CD4-positive, CD25-positive, alpha-beta regulatory T cell (primary cell): ENCODE measurements at regions not wholly inside any gene's neighbourhood (a gene's known extent, or its start where the extent isn't known, plus 50 kb on each side); places are given as distances from the start of the nearest gene placed in this dataset.

Experiments
- ATAC-seq, 2 donors: fragments of 150-1000 bp; cut with Tn5 transposase; one replicate each; pipeline ENCODE4 v1.10.0; 2021; ENCODE audit warnings: low read depth in 2 of 2, moderate number of reproducible peaks in 2 of 2, moderate library complexity in 1 of 2
- DNase-seq, 3 donors: peaks; one replicate each; pipeline versions ENCODE4 v3.0.0 to v3.0.0-alpha.2; 2012 to 2022; ENCODE audit warnings: mixed read lengths in 1 of 3
- H3K27ac ChIP-seq: one replicate; pipeline ENCODE4 v1.7.0; 2013; ENCODE audit warnings: mild to moderate bottlenecking, low read length; ENCODE audit not compliant: insufficient read depth, poor library complexity, severe bottlenecking
- H3K27me3 ChIP-seq: one replicate; pipeline ENCODE4 v1.7.0; 2013; ENCODE audit warnings: low read length; ENCODE audit not compliant: control insufficient read depth, insufficient read depth
- H3K36me3 ChIP-seq: one replicate; pipeline ENCODE4 v1.7.0; 2013; ENCODE audit warnings: mild to moderate bottlenecking, low read length, moderate library complexity; ENCODE audit not compliant: control insufficient read depth, insufficient read depth
- H3K4me1 ChIP-seq: 2 replicates; pipeline ENCODE4 v1.7.0; 2013; ENCODE audit warnings: mild to moderate bottlenecking, low read length; ENCODE audit not compliant: insufficient read depth, control insufficient read depth, poor library complexity, severe bottlenecking
- H3K4me3 ChIP-seq: one replicate; pipeline ENCODE4 v1.7.0; 2013; ENCODE audit warnings: low read depth, mild to moderate bottlenecking, low read length, moderate library complexity
- H3K9me3 ChIP-seq, 2 experiments: 1 replicate in 1 of 2; 2 replicates in 1 of 2; pipeline ENCODE4 v1.7.0; 2013; ENCODE audit warnings: low read length in 2 of 2, mild to moderate bottlenecking in 1 of 2, moderate library complexity in 1 of 2; ENCODE audit not compliant: control insufficient read depth in 2 of 2
- H3K27ac Mint-ChIP-seq, 3 donors: one replicate each; pipeline ENCODE4 v1.8.0; 2020 to 2022; ENCODE audit warnings: mild to moderate bottlenecking in 3 of 3, mixed read lengths in 3 of 3, moderate library complexity in 2 of 3
- H3K27me3 Mint-ChIP-seq: one replicate; pipeline ENCODE4 v1.8.0; 2022; ENCODE audit warnings: mild to moderate bottlenecking, mixed read lengths
- H3K36me3 Mint-ChIP-seq: one replicate; pipeline ENCODE4 v1.8.0; 2020; ENCODE audit warnings: mixed read lengths
- H3K4me1 Mint-ChIP-seq, 4 donors: one replicate each; pipeline ENCODE4 v1.8.0; 2020 to 2022; ENCODE audit warnings: mixed read lengths in 4 of 4, mild to moderate bottlenecking in 1 of 4
- H3K4me3 Mint-ChIP-seq, 4 donors: one replicate each; pipeline ENCODE4 v1.8.0; 2020 to 2022; ENCODE audit warnings: mild to moderate bottlenecking in 4 of 4, mixed read lengths in 4 of 4, moderate library complexity in 3 of 4
- H3K9me3 Mint-ChIP-seq, 7 donors: one replicate each; pipeline ENCODE4 v1.8.0; 2020 to 2022; ENCODE audit warnings: mixed read lengths in 7 of 7, mild to moderate bottlenecking in 3 of 7, moderate library complexity in 2 of 7

DNA sequence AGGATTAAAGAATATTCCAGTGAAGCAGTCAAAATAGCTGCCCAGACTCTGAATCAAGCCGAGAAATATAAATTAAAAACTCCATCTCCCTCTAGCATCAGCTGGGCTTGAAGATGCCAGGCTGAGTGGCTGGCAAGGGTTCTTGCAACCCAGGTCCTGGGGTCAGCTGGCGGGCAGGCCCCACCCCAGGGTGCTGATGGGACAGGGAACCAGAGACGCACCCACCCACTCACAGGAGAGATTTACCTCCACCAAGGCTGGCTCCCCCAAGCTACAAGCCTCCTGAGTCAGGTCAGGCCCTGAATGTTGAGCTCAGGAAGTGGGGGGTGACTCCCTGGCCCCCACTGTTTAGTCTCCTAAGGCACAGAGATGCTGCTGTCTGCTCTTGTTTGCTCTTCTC is 83.9 kb upstream of the HSPA9 start:
- ATAC-seq (no peak), DNase-seq (no peak)
- peaks cover 6 to 41% (median 21%) of the 10 kb centered on the region in 4 donors for H3K4me1 Mint-ChIP-seq
- no peaks in the 10 kb centered on the region for H3K36me3 Mint-ChIP-seq
- H3K4me3 Mint-ChIP-seq: no peak overlapping the region
- peaks cover 0 to 4% (median 0%) of the 10 kb centered on the region in 7 donors for H3K9me3 Mint-ChIP-seq
- Histone ChIP-seq H3K4me3 (no peak overlapping the region), H3K9me3 (no peaks in the 10 kb centered on the region), H3K36me3 (no peaks in the 10 kb centered on the region), H3K27me3 (peaks cover 38% of the 10 kb centered on the region), H3K27ac (no peak overlapping the region), H3K4me1 (peaks cover 24% of the 10 kb centered on the region)
- H3K27me3 Mint-ChIP-seq: peaks cover 86% of the 10 kb centered on the region
- H3K27ac Mint-ChIP-seq: no peak overlapping the region

DNA sequence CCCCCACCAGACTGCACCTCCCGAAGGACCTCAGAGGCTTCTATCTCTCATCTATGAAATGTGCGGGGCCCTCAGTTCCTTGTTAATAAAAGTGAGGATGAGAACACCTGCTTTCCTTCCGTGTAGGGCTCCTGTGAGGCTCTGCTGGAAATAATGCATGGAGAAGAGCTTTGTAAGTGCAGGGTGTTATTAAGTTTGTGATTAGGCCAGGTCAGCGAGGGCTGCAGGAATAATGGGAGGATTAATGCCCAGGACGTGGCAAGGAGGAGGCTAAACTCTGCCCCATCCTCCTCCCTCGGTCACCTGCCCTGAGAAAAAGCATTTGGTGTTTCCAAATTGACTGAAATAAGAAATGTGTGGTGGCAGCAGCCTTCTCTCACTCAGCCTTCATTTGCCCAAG is 83.5 kb upstream of the HSPA9 start:
- DNase-seq (no peak), ATAC-seq (no peak)
- Histone ChIP-seq H3K4me3 (no peak overlapping the region), H3K4me1 (peaks cover 27% of the 10 kb centered on the region), H3K9me3 (no peaks in the 10 kb centered on the region), H3K27ac (no peak overlapping the region), H3K27me3 (peaks cover 37% of the 10 kb centered on the region), H3K36me3 (no peaks in the 10 kb centered on the region)
- no peaks in the 10 kb centered on the region for H3K36me3 Mint-ChIP-seq
- H3K27me3 Mint-ChIP-seq: peaks cover 86% of the 10 kb centered on the region
- H3K4me1 Mint-ChIP-seq: peaks cover 6 to 43% (median 25%) of the 10 kb centered on the region in 4 donors
- no peak overlapping the region for H3K4me3 Mint-ChIP-seq
- peaks cover 0 to 4% (median 0%) of the 10 kb centered on the region in 7 donors for H3K9me3 Mint-ChIP-seq
- H3K27ac Mint-ChIP-seq: no peak overlapping the region

DNA sequence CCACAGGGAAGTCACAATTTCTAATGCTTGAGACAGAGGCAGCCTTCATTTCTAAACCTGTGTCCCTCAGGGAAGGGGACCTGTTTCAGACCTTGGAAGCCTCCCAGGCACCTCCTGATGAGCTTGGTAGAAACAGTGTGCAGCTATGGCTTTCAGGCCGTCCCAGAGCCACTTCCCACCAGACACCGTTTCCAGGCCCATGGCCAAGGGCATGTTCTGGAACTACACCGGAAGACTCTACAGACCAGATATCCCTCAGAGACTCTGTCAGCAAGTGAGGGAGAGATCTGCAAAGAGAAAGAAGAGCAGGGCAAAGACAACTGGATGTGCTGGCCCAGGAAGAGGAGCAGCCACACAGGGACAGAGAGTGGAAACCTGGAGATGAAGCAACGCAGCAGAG is 82.2 kb upstream of the HSPA9 start:
- Histone ChIP-seq H3K27ac (no peak overlapping the region), H3K9me3 (no peaks in the 10 kb centered on the region), H3K36me3 (no peaks in the 10 kb centered on the region), H3K27me3 (peaks cover 40% of the 10 kb centered on the region), H3K4me3 (no peak overlapping the region), H3K4me1 (peaks cover 18% of the 10 kb centered on the region)
- H3K36me3 Mint-ChIP-seq: no peaks in the 10 kb centered on the region
- peaks cover 10 to 34% (median 14%) of the 10 kb centered on the region in 4 donors for H3K4me1 Mint-ChIP-seq
- DNase-seq (no peak), ATAC-seq (no peak)
- peaks cover 90% of the 10 kb centered on the region for H3K27me3 Mint-ChIP-seq
- H3K9me3 Mint-ChIP-seq: peaks cover 0 to 4% (median 0%) of the 10 kb centered on the region in 7 donors
- no peak overlapping the region for H3K4me3 Mint-ChIP-seq
- H3K27ac Mint-ChIP-seq: peak overlapping the region in 1 of 3 donors; percentile 39

DNA sequence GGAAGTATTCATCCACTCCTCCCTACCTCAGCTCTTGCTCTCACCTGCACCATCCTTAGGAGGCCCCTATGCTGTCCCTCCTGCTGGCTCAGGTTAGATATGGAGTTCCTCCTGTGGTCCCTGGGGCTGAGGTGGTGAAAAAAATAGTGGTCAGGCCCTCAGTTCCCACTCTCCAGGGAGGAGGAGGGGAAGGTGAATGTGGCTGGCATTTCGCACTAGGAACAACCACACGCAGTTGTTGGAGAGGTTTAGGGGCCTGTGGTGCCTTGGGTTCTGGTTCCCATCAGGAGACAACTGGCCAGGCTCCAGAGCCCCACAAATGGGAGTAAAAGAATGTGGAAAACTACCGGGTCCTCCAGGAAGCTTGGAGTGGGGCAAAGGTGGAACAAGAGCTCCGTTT is 81.7 kb upstream of the HSPA9 start:
- H3K27ac ChIP-seq: no peak overlapping the region
- Mint-ChIP-seq H3K36me3 (no peaks in the 10 kb centered on the region), H3K27me3 (peaks cover 95% of the 10 kb centered on the region), H3K27ac (no peak overlapping the region), H3K4me1 (peaks cover 10 to 30% (median 14%) of the 10 kb centered on the region in 4 donors), H3K9me3 (peaks cover 0 to 4% (median 0%) of the 10 kb centered on the region in 7 donors), H3K4me3 (no peak overlapping the region)
- no peak overlapping the region for H3K4me3 ChIP-seq
- no peak for ATAC-seq
- H3K9me3 ChIP-seq: no peaks in the 10 kb centered on the region
- no peak for DNase-seq
- H3K27me3 ChIP-seq: peaks cover 41% of the 10 kb centered on the region
- H3K4me1 ChIP-seq: peaks cover 18% of the 10 kb centered on the region
- H3K36me3 ChIP-seq: no peaks in the 10 kb centered on the region

DNA sequence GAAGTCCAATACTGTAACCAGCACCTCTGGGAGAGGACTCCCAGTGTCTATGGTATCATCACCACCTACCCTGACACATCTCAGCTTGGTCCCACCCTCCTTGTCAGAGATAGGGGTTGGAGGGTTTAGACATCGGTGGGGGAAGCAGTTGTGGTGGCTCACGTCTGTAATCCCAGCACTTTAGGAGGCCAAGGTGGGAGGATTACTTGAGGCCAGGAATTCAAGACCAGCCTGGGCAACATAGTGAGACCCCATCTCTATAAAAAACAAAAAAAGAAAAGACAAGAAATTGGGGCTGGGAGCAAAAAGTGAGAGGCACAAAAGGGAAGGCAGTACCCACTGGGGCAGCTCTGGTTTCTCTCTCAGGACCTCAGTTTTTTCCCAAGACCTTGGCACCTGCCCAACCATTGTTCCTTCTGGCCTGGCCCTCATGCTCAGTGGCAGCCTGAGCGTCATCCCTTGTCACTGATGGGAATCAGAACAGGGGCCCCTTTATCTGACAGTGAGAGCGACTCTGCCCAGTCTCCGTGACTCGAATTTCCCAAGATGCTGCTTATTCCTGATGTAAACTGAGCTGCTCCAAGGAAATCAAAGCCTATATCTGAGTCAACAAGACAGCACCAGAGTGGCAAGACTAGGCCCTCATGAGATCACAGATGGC is 80.5 kb upstream of the HSPA9 start:
- Histone ChIP-seq H3K27ac (no peak overlapping the region), H3K4me3 (no peak overlapping the region), H3K27me3 (peaks cover 39% of the 10 kb centered on the region), H3K36me3 (no peaks in the 10 kb centered on the region), H3K4me1 (peaks cover 18% of the 10 kb centered on the region), H3K9me3 (no peaks in the 10 kb centered on the region)
- Mint-ChIP-seq H3K4me1 (peaks cover 10 to 26% (median 15%) of the 10 kb centered on the region in 4 donors), H3K9me3 (peaks cover 0 to 4% (median 0%) of the 10 kb centered on the region in 7 donors), H3K4me3 (no peak overlapping the region), H3K36me3 (no peaks in the 10 kb centered on the region), H3K27me3 (peaks cover 95% of the 10 kb centered on the region), H3K27ac (no peak overlapping the region)
- DNase-seq: no peak
- no peak for ATAC-seq

DNA sequence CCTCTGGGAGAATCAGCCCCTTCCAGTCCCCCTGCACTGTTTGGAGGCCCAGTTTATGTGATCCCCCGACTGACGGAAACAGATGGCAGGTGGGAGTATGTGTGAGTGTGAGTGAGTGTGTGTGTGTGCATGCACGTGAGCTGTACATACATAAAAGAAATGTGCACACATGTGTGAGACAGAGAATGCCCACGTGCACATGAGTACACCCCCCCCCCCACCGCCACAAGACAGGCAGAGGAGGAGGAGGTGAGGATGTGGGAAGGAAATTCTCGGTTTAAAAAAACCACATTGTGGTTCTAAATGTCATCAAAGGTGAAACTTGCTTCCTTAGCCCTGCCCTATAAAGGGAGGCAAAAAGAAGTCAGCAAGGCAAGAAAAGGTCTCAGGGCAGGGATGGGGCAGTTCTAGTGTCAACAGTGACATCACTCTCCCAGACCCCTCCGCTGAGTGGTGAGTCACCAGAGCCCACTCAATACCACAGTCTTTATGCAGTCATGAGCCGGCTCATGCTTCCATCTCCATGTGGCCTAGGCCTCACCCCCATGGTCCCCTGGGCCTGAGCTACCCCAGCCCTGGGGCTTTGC is 79.2 kb upstream of the HSPA9 start:
- peak; percentile 31 to 81 (median 75) for DNase-seq
- H3K9me3 Mint-ChIP-seq: peaks cover 0 to 4% (median 0%) of the 10 kb centered on the region in 7 donors
- H3K4me3 Mint-ChIP-seq: peak overlapping the region in 3 of 4 donors; percentile 24 to 51 (median 45)

DNA sequence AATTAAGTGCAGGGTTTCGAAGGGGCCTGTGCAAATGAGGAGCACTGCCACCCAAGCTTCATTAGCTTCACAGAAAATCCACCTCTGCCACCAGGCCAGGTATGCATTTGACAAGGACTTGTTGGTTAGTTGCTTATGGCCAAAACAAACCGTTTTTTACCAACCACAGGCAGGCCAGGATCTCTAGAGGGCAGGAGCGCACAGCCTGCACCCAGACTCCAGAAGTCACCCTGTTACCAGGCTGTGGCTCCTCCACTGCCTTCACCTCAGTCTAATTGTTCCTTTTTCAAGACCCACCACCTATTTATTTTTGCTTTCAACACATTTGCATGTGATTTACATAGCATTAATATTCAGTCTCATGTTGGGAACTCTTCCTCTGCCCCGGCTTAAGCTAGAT is 78.3 kb upstream of the HSPA9 start:
- Mint-ChIP-seq H3K36me3 (no peaks in the 10 kb centered on the region), H3K4me3 (peak overlapping the region in 1 of 4 donors; percentile 22), H3K4me1 (peaks cover 10 to 22% (median 15%) of the 10 kb centered on the region in 4 donors), H3K27ac (no peak overlapping the region), H3K27me3 (peaks cover 89% of the 10 kb centered on the region), H3K9me3 (peaks cover 0 to 4% (median 0%) of the 10 kb centered on the region in 7 donors)
- Histone ChIP-seq H3K27ac (no peak overlapping the region), H3K9me3 (no peaks in the 10 kb centered on the region), H3K4me3 (no peak overlapping the region), H3K36me3 (no peaks in the 10 kb centered on the region), H3K27me3 (peaks cover 46% of the 10 kb centered on the region), H3K4me1 (peaks cover 18% of the 10 kb centered on the region)
- ATAC-seq (no peak), DNase-seq (no peak)

More for the DNA sequence above, 79.2 kb upstream of the HSPA9 start:
- H3K9me3 ChIP-seq: no peaks in the 10 kb centered on the region
- no peaks in the 10 kb centered on the region for H3K36me3 ChIP-seq
- H3K4me1 ChIP-seq: peaks cover 18% of the 10 kb centered on the region
- H3K27ac ChIP-seq: no peak overlapping the region
- H3K4me3 ChIP-seq: no peak overlapping the region
- H3K27ac Mint-ChIP-seq: peak overlapping the region in 1 of 3 donors; percentile 12
- peak; percentile 82 to 89 for ATAC-seq
- H3K27me3 ChIP-seq: peaks cover 42% of the 10 kb centered on the region
- no peaks in the 10 kb centered on the region for H3K36me3 Mint-ChIP-seq
- H3K27me3 Mint-ChIP-seq: peaks cover 89% of the 10 kb centered on the region
- peaks cover 10 to 22% (median 15%) of the 10 kb centered on the region in 4 donors for H3K4me1 Mint-ChIP-seq

DNA sequence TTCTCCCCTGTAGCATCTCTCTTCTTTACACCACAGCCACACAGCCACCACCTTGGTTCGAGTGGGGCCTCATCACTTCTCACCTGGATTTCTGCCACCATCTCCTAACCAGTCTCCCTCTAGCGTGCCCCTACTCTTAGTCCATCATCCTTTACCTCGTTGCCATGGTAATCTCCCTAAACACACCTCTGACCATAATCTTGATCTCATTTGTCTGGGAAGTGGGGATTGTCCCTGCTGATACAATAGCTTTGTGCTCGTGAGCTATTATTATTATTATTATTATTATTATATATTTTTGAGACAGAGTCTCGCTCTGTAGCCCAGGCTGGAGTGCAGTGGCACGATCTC is 76.5 kb upstream of the HSPA9 start:
- Histone ChIP-seq H3K4me1 (peaks cover 18% of the 10 kb centered on the region), H3K36me3 (no peaks in the 10 kb centered on the region), H3K9me3 (no peaks in the 10 kb centered on the region), H3K27me3 (peaks cover 42% of the 10 kb centered on the region), H3K4me3 (no peak overlapping the region), H3K27ac (no peak overlapping the region)
- Mint-ChIP-seq H3K27me3 (peaks cover 93% of the 10 kb centered on the region), H3K4me3 (no peak overlapping the region), H3K27ac (peak overlapping the region in 1 of 3 donors; percentile 48), H3K9me3 (peaks cover 0 to 4% (median 0%) of the 10 kb centered on the region in 7 donors), H3K36me3 (no peaks in the 10 kb centered on the region), H3K4me1 (peaks cover 10 to 22% (median 15%) of the 10 kb centered on the region in 4 donors)
- DNase-seq (no peak), ATAC-seq (no peak)
